Right lobe of liver (tissue), 6 donors: ENCODE measurements at regions not wholly inside any gene's neighbourhood (a gene's known extent, or its start where the extent isn't known, plus 50 kb on each side); places are given as distances from the start of the nearest gene placed in this dataset.
"Not testable (repeated sequence)": the region's sequence is repeated elsewhere in the genome, so short reads cannot be mapped to it uniquely, and the experiment has no call there.

Experiments
- ATAC-seq, 4 donors: fragments of 200-7000 bp; cut with Tn5 transposase; one replicate each; pipeline ENCODE4 v1.9.1; 2020; ENCODE audit warnings: mild to moderate bottlenecking in 4 of 4, moderate library complexity in 4 of 4
- DNase-seq, 3 donors: peaks; one replicate each; pipeline ENCODE4 v3.0.0-alpha.2; 2020
- H3K27ac ChIP-seq, 3 donors: fragments of 200-600 bp; one replicate each; pipeline ENCODE4 v1.8.0; 2022
- H3K27me3 ChIP-seq, 2 donors: fragments of 200-600 bp; one replicate each; pipeline ENCODE4 v1.8.0; 2022
- H3K36me3 ChIP-seq, 4 donors: fragments of 200-600 bp; sonication (generic) in 1 of 4; one replicate each; pipeline versions ENCODE4 v1.5.1 to v1.8.0; 2017 to 2022; ENCODE audit warnings: control low read depth in 1 of 4
- H3K4me1 ChIP-seq, 4 donors: fragments of 200-600 bp; sonication (generic) in 1 of 4; one replicate each; pipeline versions ENCODE4 v1.5.1 to v1.8.0; 2017 to 2022; ENCODE audit warnings: control low read depth in 1 of 4
- H3K4me3 ChIP-seq, 3 donors: fragments of 200-600 bp; one replicate each; pipeline ENCODE4 v1.8.0; 2022
- H3K9me3 ChIP-seq, 4 donors: fragments of 200-600 bp; sonication (generic) in 1 of 4; one replicate each; pipeline versions ENCODE4 v1.5.1 to v1.8.0; 2017 to 2022; ENCODE audit warnings: control low read depth in 1 of 4
- CTCF ChIP-seq, 4 donors: fragments of 200-600 bp in 3 of 4; fragments of 450-650 bp in 1 of 4; IDR thresholded peaks; one replicate each; pipeline versions ENCODE4 v1.5.1 to v1.8.0; 2016 to 2022; ENCODE audit warnings: antibody characterized with exemption in 4 of 4, mild to moderate bottlenecking in 2 of 4
- POLR2A ChIP-seq: fragments of 450-650 bp; IDR thresholded peaks from one replicate; pipeline ENCODE4 v1.6.1; 2017; ENCODE audit warnings: antibody characterized with exemption, mild to moderate bottlenecking
- WGBS: methylation state at CpG from one replicate; pipeline ENCODE4 v1.1.6; 2018; ENCODE audit warnings: low coverage, low lambda C conversion rate; ENCODE audit not compliant: insufficient coverage; ENCODE audit errors: missing lambda C conversion rate; 5-methylcytosine and 5-hydroxymethylcytosine counted together
- intact Hi-C, 2 donors: fragments of 100-400 bp; cut with DNase I; formaldehyde crosslinking; loops; one replicate each; pipeline versions ENCODE4 v1.11.2 to v1.14.1; 2022
- donor health status: DM: no; HTN: yes; CAD: no.
- donor health status: DM: no; HTN: no; CAD: no.
- donor health status: DM: no; HTN: no; CAD: no.
- donor health status: DM: no; HTN: yes; CAD: no.
- donor health status: DM: no; HTN: yes; CAD: no.

GRCh38 chr5:57072218-57072892 lies 101.5 kb upstream of the GPBP1 start:
- TF ChIP-seq CTCF (IDR thresholded peaks at IDR 0.05) (no peak), POLR2A (no peak)
- Histone ChIP-seq H3K4me1 (no peaks in the 10 kb centered on the region), H3K27me3 (no peaks in the 10 kb centered on the region), H3K9me3 (no peaks in the 10 kb centered on the region), H3K4me3 (no peak overlapping the region), H3K27ac (no peak overlapping the region), H3K36me3 (no peaks in the 10 kb centered on the region)
- 51% methylated on average over 3 of the region's 3 CpGs for WGBS
- intact Hi-C loops: no loop called here
- DNase-seq: no peak
- no peak for ATAC-seq

- WGBS: 64% methylated on average over 7 of the region's 7 CpGs
- no peak overlapping the region for H3K27ac ChIP-seq
- H3K4me1 ChIP-seq: no peaks in the 10 kb centered on the region
- H3K9me3 ChIP-seq: no peaks in the 10 kb centered on the region
- DNase-seq (no peak), ATAC-seq (peak in 3 of 4 donors; percentile 38 to 78 (median 58))
- no peaks in the 10 kb centered on the region for H3K27me3 ChIP-seq
- peak; percentile 15 to 51 (median 40) for TF ChIP-seq CTCF (IDR thresholded peaks at IDR 0.05)
- TF ChIP-seq POLR2A: no peak
- H3K4me3 ChIP-seq: no peak overlapping the region
- H3K36me3 ChIP-seq: no peaks in the 10 kb centered on the region
- intact Hi-C loops: no loop called here
Observed at GRCh38 chr5:57082441-57083067, 91.3 kb upstream of the GPBP1 start.

- DNase-seq (no peak), ATAC-seq (no peak)
- 88% methylated on average over 2 of the region's 3 CpGs for WGBS
- Histone ChIP-seq H3K4me3 (no peak overlapping the region), H3K4me1 (no peaks in the 10 kb centered on the region), H3K27me3 (no peaks in the 10 kb centered on the region), H3K36me3 (no peaks in the 10 kb centered on the region), H3K27ac (no peak overlapping the region), H3K9me3 (no peaks in the 10 kb centered on the region)
- TF ChIP-seq POLR2A (no peak), CTCF (IDR thresholded peaks at IDR 0.05) (no peak)
- intact Hi-C loops: no loop called here
Observed at GRCh38 chr5:57085306-57086081, 88.4 kb upstream of the GPBP1 start.

- H3K27me3 ChIP-seq, H3K9me3 ChIP-seq, DNase-seq, H3K4me3 ChIP-seq, H3K27ac ChIP-seq, intact Hi-C loops, ATAC-seq, H3K36me3 ChIP-seq, H3K4me1 ChIP-seq: not testable (repeated sequence)
- 100% methylated on average over 1 of the region's 1 CpG for WGBS
Observed at GRCh38 chr5:57087947-57088346, 85.9 kb upstream of the GPBP1 start.
